Dendritic cell treated with granulocyte-macrophage colony-stimulating factor and Interleukin-4, amounts not matched to agents 40 ng/mL and 50 ng/mL, for 4 days (primary cell): ENCODE measurements at regions not wholly inside any gene's neighbourhood (a gene's known extent, or its start where the extent isn't known, plus 50 kb on each side); places are given as distances from the start of the nearest gene placed in this dataset.
"Not testable (repeated sequence)": the region's sequence is repeated elsewhere in the genome, so short reads cannot be mapped to it uniquely, and the experiment has no call there.

ENCODE experiments used
- H3K27ac Mint-ChIP-seq: one replicate; pipeline ENCODE4 v1.8.0; 2022; ENCODE audit warnings: mild to moderate bottlenecking, mixed read lengths
- H3K27me3 Mint-ChIP-seq: one replicate; pipeline ENCODE4 v1.8.0; 2022; ENCODE audit warnings: mild to moderate bottlenecking, mixed read lengths
- H3K36me3 Mint-ChIP-seq: one replicate; pipeline ENCODE4 v1.8.0; 2022; ENCODE audit warnings: low read depth, mixed read lengths
- H3K4me1 Mint-ChIP-seq: one replicate; pipeline ENCODE4 v1.8.0; 2022; ENCODE audit warnings: low read depth, mixed read lengths
- H3K4me3 Mint-ChIP-seq: one replicate; pipeline ENCODE4 v1.8.0; 2022; ENCODE audit warnings: mild to moderate bottlenecking, moderate library complexity, mixed read lengths
- H3K9me3 Mint-ChIP-seq: one replicate; pipeline ENCODE4 v1.8.0; 2022; ENCODE audit warnings: mixed read lengths
- intact Hi-C: fragments of 100-400 bp; cut with micrococcal nuclease; formaldehyde crosslinking; loops from one replicate; pipeline ENCODE4 v1.15.0; 2022

DNA sequence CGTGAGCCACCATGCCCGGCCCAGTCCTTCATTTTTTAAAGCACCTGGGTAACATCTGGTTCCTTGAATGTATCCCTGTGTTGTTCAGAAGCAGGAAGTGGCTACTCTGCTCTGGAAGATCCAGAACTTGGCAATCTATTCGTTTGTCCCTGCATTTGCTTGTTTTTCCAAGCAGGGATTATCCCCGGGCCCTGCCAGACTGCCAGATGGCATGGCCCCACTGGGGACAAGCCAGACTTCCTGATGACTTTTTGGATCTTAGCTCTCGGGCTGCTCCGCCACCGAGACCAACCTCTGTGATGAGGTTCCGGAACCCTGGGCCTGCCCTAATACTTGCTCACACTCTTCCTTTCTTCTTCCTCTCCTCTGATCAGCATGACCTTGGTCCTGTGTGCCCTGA lies 496.7 kb downstream of the TYW1 start:
- Mint-ChIP-seq H3K4me3 (no peak overlapping the region), H3K36me3 (no peaks in the 10 kb centered on the region), H3K4me1 (no peaks in the 10 kb centered on the region), H3K27ac (no peak overlapping the region), H3K9me3 (peaks cover 17% of the 10 kb centered on the region), H3K27me3 (no peaks in the 10 kb centered on the region)
- intact Hi-C loops = no loop called here

DNA sequence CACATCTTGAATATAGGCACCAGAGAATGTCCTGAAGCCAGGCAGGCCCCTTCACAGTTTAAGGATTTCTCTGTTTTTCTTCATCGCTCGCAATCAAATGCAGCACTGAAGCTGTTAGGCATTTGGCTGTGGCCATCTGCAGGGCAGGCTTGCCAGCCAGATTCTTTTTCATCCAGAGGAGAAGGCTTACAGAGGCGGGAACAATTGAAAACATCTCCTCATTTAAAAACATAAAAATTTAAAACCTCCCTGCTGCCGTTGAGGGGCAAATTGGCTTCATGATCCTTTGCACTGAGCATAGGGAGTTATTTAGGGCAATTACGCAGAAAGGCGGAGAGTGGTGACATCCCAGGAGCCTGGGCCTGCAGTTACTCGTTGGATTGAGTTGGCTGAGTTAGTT lies 500.0 kb downstream of the TYW1 start:
- H3K36me3 Mint-ChIP-seq = no peaks in the 10 kb centered on the region
- no peak overlapping the region for H3K4me3 Mint-ChIP-seq
- intact Hi-C loops = no loop called here
- no peak overlapping the region for H3K27ac Mint-ChIP-seq
- H3K9me3 Mint-ChIP-seq = peaks cover 25% of the 10 kb centered on the region
- H3K27me3 Mint-ChIP-seq = no peaks in the 10 kb centered on the region
- no peaks in the 10 kb centered on the region for H3K4me1 Mint-ChIP-seq

DNA sequence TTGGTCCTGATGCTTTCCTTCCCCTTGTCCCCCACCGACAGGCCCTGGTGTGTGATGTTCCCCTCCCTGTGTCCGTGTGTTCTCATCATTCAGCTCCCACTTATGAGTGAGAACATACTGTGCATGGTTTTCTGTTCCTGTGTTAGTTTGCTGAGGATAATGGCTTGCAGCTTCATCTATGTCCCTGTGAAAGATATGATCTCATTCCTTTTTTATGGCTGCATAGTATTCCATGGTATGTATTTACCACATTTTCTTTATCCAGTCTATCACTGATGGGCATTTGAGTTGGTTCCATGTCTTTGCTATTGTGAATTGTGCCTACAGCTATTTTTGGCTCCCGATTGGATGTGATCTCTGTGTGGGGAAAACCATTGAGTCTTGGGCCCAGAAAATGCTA lies 501.3 kb downstream of the TYW1 start:
- peaks cover 25% of the 10 kb centered on the region for H3K9me3 Mint-ChIP-seq

DNA sequence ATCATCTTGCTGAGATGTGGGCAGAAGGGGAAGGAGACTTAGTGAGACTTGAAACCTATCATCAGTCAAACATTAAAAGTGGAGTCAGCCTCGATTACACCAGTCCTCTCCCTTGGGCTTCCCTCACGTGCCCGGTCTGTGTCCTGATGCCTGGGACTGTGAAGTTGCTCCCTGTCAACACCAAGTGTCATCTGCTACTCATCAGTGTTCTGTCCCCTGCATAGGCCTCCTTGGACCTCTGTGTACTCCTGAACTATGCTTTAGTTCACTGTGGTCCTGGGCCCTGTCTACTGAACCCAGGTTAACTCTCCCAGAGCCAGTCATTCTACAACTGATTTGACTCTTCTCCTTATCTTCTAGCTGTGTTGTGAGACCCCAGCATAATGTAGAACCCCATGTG lies 506.3 kb downstream of the TYW1 start:
- Mint-ChIP-seq H3K4me3 (no peak overlapping the region), H3K4me1 (no peaks in the 10 kb centered on the region), H3K27me3 (no peaks in the 10 kb centered on the region), H3K9me3 (peaks cover 12% of the 10 kb centered on the region), H3K36me3 (no peaks in the 10 kb centered on the region), H3K27ac (no peak overlapping the region)
- intact Hi-C loops = no loop called here

More for the DNA sequence above, 501.3 kb downstream of the TYW1 start:
- H3K4me1 Mint-ChIP-seq, H3K27me3 Mint-ChIP-seq, H3K27ac Mint-ChIP-seq, H3K4me3 Mint-ChIP-seq, H3K36me3 Mint-ChIP-seq, intact Hi-C loops: not testable (repeated sequence)

DNA sequence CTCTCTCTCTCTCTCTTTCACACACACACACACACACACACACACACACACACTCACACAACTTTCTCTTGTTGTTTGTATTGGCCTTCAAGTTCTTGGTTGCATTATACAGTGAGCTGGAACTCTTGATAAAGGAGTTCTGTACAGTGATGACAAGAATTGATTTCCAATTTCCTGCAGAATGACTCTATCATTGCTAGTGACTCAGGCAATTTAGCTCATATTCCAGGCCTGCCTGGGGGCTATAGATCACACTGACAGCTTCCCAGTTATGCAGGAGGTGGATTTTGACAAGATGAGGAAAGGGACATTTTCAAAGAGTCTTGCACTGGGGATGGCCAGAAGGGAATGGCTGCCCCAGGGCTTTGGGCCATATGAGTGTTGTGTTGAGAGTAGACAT lies 508.8 kb downstream of the TYW1 start:
- Mint-ChIP-seq H3K36me3 (no peaks in the 10 kb centered on the region), H3K4me3 (no peak overlapping the region), H3K27ac (no peak overlapping the region), H3K9me3 (no peaks in the 10 kb centered on the region), H3K4me1 (no peaks in the 10 kb centered on the region), H3K27me3 (no peaks in the 10 kb centered on the region)
- intact Hi-C loops = no loop called here

DNA sequence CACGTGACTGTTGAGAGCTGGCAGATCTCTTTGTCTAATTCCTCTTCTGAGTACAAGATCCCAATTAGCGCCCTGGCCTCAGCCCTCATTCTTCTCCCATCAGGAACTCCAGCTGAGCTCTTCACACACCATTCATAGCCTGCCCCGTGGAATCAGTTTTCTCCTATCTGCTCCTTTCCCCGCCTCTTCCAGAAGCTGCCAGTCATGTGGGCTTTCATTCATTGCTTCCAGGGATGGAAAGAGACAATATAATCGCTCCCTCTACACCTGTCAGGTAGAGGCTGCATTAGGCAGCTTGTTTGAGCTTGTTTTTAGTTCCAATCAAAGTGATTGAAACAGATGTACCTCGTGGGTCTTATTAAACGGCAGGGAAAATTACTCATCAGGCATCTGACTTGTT lies 515.8 kb downstream of the TYW1 start:
- H3K27ac Mint-ChIP-seq = no peak overlapping the region
- H3K4me1 Mint-ChIP-seq = no peaks in the 10 kb centered on the region
- no peaks in the 10 kb centered on the region for H3K36me3 Mint-ChIP-seq
- intact Hi-C loops = no loop called here
- peaks cover 11% of the 10 kb centered on the region for H3K9me3 Mint-ChIP-seq
- no peaks in the 10 kb centered on the region for H3K27me3 Mint-ChIP-seq
- no peak overlapping the region for H3K4me3 Mint-ChIP-seq

DNA sequence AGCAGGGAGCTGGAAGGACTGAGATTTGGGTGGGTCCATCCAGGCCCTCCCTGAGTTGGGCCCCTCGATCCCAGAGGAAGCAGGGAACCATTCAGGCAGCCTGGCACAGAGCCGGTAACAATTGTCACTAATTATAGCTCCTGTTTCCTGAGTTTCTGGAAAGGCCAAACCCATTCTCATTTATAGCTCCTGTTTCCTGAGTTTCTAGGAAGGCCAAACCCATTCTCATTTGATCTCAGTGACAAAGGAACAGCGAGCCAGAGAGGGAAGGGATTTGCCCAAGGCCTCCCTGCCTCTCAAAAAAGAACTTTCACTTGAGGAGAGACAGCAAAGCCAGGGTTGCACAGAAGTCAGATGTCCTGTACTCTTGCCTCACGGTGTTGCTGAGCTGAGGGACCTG lies 521.9 kb downstream of the TYW1 start:
- Mint-ChIP-seq H3K36me3 (no peaks in the 10 kb centered on the region), H3K27ac (no peak overlapping the region), H3K4me3 (no peak overlapping the region), H3K9me3 (peaks cover 19% of the 10 kb centered on the region), H3K27me3 (no peaks in the 10 kb centered on the region), H3K4me1 (no peaks in the 10 kb centered on the region)
- intact Hi-C loops = no loop called here

DNA sequence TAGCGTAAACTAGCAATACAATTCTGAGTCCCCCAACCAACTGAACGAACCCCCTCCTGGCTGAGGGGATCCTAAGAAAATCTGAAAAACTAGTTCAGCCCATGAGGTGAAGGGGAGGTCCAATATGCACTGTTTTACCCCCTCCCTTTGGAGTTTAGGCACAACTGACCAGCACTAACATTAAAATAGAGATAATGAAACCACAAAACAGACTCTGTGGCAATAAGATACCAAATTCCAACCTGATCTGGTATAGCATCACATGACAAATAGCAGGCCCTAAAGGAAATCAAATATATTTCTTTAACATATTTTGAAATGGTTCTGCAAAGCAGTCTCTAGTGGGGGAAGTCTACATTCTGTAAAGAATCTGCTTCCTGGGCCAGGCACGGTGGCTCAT lies 522.5 kb downstream of the TYW1 start:
- no peak overlapping the region for H3K27ac Mint-ChIP-seq
- H3K4me3 Mint-ChIP-seq = no peak overlapping the region
- no peaks in the 10 kb centered on the region for H3K27me3 Mint-ChIP-seq
- intact Hi-C loops = no loop called here
- H3K4me1 Mint-ChIP-seq = no peaks in the 10 kb centered on the region
- H3K36me3 Mint-ChIP-seq = no peaks in the 10 kb centered on the region
- peaks cover 20% of the 10 kb centered on the region for H3K9me3 Mint-ChIP-seq

DNA sequence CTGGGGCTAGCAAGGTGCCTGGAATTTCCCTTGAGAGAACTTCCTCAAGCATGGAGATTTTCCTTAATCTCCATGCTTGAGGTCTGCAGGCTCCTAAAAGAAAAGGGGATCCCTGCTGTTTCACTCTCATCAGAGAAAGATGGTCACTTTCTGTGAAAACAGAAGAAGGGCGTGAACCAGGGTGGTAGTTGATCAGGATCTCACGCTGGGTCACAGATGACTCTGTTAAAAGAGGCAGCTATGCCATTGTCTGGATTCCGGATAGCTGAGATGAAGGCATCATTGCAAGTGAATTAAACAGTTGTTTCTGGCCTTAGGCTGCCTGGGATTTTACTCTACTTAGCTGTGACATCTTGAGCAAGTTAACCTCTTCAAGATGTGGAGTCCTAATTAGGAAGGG lies 525.9 kb downstream of the TYW1 start:
- Mint-ChIP-seq H3K27ac (no peak overlapping the region), H3K4me3 (no peak overlapping the region), H3K27me3 (no peaks in the 10 kb centered on the region), H3K36me3 (no peaks in the 10 kb centered on the region), H3K9me3 (peaks cover 30% of the 10 kb centered on the region), H3K4me1 (no peaks in the 10 kb centered on the region)
- intact Hi-C loops = no loop called here

DNA sequence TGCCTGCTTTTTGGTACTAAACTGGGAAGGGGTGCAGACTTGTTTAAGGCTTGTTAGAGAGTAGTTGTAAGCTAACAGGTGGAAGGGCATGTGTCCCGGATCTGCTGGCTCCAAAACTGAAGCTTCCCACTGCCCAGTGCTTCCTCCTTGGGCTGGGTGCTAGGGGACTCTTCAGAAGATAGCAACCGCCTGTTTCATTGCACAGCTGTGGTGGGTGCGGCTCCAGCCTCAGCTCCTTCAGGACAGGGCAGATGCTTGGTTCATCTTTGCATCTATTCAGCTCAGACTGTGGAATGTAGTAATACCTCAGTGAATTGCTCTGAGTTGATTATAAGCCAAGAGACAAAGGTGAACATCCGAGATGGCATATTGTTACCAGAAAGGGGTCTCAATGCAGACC lies 527.1 kb downstream of the TYW1 start:
- no peaks in the 10 kb centered on the region for H3K36me3 Mint-ChIP-seq
- no peaks in the 10 kb centered on the region for H3K4me1 Mint-ChIP-seq
- intact Hi-C loops = no loop called here
- H3K9me3 Mint-ChIP-seq = peaks cover 38% of the 10 kb centered on the region
- H3K27ac Mint-ChIP-seq = no peak overlapping the region
- no peaks in the 10 kb centered on the region for H3K27me3 Mint-ChIP-seq
- H3K4me3 Mint-ChIP-seq = no peak overlapping the region

DNA sequence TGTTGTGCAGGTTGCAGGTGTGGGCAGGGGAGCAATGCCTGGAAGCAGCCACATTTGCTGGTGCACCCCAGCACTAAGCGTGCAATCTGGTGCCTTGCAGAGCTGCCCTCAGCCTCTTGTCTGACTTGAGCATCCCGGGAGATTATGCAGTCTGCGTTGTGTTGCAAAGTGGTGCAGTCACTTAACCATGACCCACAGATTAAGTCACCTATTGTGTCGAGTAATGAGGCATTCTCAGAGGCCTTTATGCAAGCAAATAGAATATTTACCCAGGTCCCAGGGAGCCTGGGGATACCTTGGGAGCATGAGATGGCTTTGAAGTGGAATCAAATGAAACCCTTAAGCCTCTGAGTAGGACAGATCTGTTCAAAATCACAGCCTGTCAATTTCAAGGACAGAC lies 529.0 kb downstream of the TYW1 start:
- Mint-ChIP-seq H3K4me1 (no peaks in the 10 kb centered on the region), H3K36me3 (no peaks in the 10 kb centered on the region), H3K27me3 (no peaks in the 10 kb centered on the region), H3K27ac (no peak overlapping the region), H3K4me3 (no peak overlapping the region), H3K9me3 (peaks cover 51% of the 10 kb centered on the region)
- intact Hi-C loops = no loop called here

DNA sequence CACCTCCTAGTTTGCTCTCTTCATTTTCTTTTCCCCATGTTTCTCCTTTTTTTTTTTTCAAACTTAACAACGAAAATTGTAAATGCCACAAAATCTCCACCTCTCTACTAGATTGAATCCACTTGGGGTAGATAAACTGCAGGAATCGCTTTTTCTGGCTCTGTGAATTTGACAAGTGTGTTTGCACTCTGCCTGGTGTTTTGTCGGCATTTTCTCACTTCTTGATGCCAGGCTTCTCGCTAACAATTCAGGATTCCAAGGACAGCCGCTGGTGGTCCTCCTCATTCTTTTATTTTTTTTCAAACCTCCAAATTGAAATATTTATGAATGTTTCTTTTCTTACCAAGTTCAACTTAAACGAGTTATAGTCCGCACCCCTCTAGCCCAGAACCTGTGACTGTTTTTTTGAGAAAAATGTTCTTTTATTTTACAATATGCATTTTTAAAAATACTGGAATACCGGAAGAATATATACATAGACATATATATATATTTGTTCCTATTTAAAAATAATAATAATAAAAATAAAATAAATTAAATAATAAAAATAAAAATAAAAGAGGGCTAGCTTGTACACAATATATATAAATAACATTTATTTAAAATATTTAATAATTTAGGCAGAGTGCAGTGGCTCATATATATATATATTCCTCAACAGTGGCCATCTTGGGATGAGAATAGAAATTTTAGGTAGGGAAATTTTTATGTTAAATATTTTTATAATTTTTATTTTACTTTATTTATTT lies 538.8 kb downstream of the TYW1 start:
- Mint-ChIP-seq H3K27ac (no peak overlapping the region), H3K9me3 (peaks cover 12% of the 10 kb centered on the region), H3K27me3 (no peaks in the 10 kb centered on the region), H3K36me3 (no peaks in the 10 kb centered on the region), H3K4me3 (no peak overlapping the region), H3K4me1 (no peaks in the 10 kb centered on the region)
- intact Hi-C loops = no loop called here

DNA sequence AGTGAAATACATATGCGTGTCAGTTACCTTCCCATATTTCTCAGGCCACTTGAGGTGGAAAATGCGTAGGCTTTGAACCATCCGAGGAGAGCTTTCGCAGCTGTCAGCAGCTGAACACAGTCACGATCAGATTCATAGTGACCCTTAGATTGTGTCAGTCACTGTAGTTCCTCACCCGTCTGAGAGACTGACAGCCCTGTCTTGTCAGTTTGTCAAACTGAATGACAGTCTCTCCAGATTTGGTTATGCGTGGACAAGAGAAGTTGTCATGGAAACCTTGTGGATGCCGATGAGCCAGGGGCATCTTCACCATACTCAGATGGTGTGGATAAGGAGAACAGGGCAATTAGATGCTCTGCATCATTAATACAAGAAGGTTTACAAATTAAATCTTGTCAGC lies 546.3 kb downstream of the TYW1 start:
- Mint-ChIP-seq H3K36me3 (no peaks in the 10 kb centered on the region), H3K27me3 (no peaks in the 10 kb centered on the region), H3K9me3 (peaks cover 19% of the 10 kb centered on the region), H3K27ac (no peak overlapping the region), H3K4me1 (no peaks in the 10 kb centered on the region), H3K4me3 (no peak overlapping the region)
- intact Hi-C loops = no loop called here

DNA sequence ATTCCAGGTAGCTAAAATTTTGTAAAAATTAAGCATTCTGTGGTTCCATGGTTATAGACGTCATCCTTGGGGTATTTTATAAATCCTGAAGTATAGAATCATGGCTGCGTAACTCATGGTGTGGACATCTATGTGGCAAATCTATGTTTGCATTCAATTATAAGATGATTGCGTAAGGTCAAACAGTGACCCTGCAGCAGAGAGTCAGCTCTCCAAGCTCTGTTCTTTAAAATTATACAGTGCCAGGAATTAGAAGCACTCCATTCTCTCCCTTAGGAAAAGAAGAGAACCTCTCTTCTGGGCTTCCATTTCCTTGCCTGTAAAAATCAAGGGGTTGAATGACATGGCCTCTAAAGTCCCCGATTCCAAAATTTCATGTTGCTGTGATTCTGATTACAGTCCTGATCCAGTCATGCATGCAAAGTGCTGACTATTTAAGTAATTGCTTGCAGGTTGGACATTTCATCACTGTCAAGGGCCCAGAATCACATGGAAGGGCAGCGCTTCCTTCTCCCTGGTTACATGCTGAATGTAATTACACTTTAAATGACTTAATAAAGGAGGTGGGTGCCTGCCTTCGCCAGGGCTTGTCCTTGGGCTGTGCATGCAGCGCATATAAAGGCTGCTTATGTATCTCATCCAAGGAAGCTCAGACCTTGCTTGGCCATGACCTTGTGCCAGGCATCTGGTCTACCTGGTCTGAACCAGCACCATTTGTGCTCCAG lies 550.7 kb downstream of the TYW1 start:
- H3K27ac Mint-ChIP-seq = no peak overlapping the region
- no peaks in the 10 kb centered on the region for H3K27me3 Mint-ChIP-seq
- H3K36me3 Mint-ChIP-seq = no peaks in the 10 kb centered on the region
- H3K4me1 Mint-ChIP-seq = no peaks in the 10 kb centered on the region
- H3K4me3 Mint-ChIP-seq = no peak overlapping the region
- H3K9me3 Mint-ChIP-seq = peaks cover 47% of the 10 kb centered on the region
- intact Hi-C loops = no loop called here

DNA sequence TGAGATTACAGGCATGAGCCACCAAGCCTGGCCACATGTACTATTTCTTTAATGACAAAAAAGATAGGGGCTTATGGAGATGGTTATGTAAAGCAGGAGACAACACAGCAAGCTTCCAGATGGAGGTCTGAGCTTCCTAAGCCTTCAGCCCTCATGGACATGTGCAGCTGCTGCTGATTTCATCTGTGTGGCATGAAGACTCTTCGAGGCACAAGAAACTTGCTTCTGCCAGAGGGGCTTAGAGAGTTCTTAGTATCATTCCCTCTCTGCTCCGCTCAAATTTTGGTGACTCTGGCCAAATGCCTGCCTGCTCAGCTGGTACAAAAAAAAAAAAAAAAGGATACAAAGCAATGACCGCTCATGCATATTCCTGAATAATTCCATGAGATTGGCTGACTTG lies 552.5 kb downstream of the TYW1 start:
- intact Hi-C loops = no loop called here
- no peak overlapping the region for H3K4me3 Mint-ChIP-seq
- no peaks in the 10 kb centered on the region for H3K36me3 Mint-ChIP-seq
- H3K27ac Mint-ChIP-seq = no peak overlapping the region
- peaks cover 58% of the 10 kb centered on the region for H3K9me3 Mint-ChIP-seq
- no peaks in the 10 kb centered on the region for H3K4me1 Mint-ChIP-seq
- H3K27me3 Mint-ChIP-seq = no peaks in the 10 kb centered on the region
